ELF-1 (cell line): ENCODE measurements at regions not wholly inside any gene's neighbourhood (a gene's known extent, or its start where the extent isn't known, plus 50 kb on each side); places are given as distances from the start of the nearest gene placed in this dataset.
"Not testable (repeated sequence)": the region's sequence is repeated elsewhere in the genome, so short reads cannot be mapped to it uniquely, and the experiment has no call there.

ENCODE experiments used
- DNase-seq: peaks from one replicate; pipeline ENCODE4 v3.0.0-alpha.2; 2016; ENCODE audit warnings: low read depth, low spot score

GRCh38 chr7:118418433-118418832 lies 193.9 kb downstream of the ANKRD7 start:
- no peak for DNase-seq

GRCh38 chr7:118420888-118421287 lies 196.4 kb downstream of the ANKRD7 start:
- no peak for DNase-seq

GRCh38 chr7:118429141-118429540 lies 204.6 kb downstream of the ANKRD7 start:
- DNase-seq = no peak

- DNase-seq = peak; percentile 18
Measured at GRCh38 chr7:118436663-118437062, 212.2 kb downstream of the ANKRD7 start.

GRCh38 chr7:118449030-118449429 lies 224.5 kb downstream of the ANKRD7 start:
- not testable (repeated sequence) for DNase-seq

- DNase-seq = no peak
Measured at GRCh38 chr7:118449797-118450567, 225.5 kb downstream of the ANKRD7 start.

- no peak for DNase-seq
Measured at GRCh38 chr7:118452128-118452527, 227.6 kb downstream of the ANKRD7 start.

GRCh38 chr7:118467381-118467780 lies 242.9 kb downstream of the ANKRD7 start:
- no peak for DNase-seq

GRCh38 chr7:118472581-118472980 lies 248.1 kb downstream of the ANKRD7 start:
- no peak for DNase-seq

GRCh38 chr7:118473271-118473670 lies 248.8 kb downstream of the ANKRD7 start:
- no peak for DNase-seq

- DNase-seq = no peak
Measured at GRCh38 chr7:118476036-118476435, 251.5 kb downstream of the ANKRD7 start.

GRCh38 chr7:118477036-118477435 lies 252.5 kb downstream of the ANKRD7 start:
- DNase-seq = no peak

- no peak for DNase-seq
Measured at GRCh38 chr7:118478236-118478635, 253.7 kb downstream of the ANKRD7 start.

GRCh38 chr7:118478931-118479330 lies 254.4 kb downstream of the ANKRD7 start:
- DNase-seq = no peak

GRCh38 chr7:118492466-118492865 lies 268.0 kb downstream of the ANKRD7 start:
- DNase-seq = no peak

GRCh38 chr7:118496138-118496644 lies 271.7 kb downstream of the ANKRD7 start:
- DNase-seq = no peak

- no peak for DNase-seq
Measured at GRCh38 chr7:118502235-118502634, 277.7 kb downstream of the ANKRD7 start.

GRCh38 chr7:118511146-118511545 lies 286.6 kb downstream of the ANKRD7 start:
- no peak for DNase-seq

- DNase-seq = no peak
Measured at GRCh38 chr7:118517275-118517674, 292.8 kb downstream of the ANKRD7 start.

GRCh38 chr7:118525020-118525419 lies 300.5 kb downstream of the ANKRD7 start:
- no peak for DNase-seq

- DNase-seq = no peak
Measured at GRCh38 chr7:118531566-118531965, 307.1 kb downstream of the ANKRD7 start.

- no peak for DNase-seq
Measured at GRCh38 chr7:118559207-118559606, 334.7 kb downstream of the ANKRD7 start.

- DNase-seq = no peak
Measured at GRCh38 chr7:118563311-118563710, 338.8 kb downstream of the ANKRD7 start.

GRCh38 chr7:118572604-118573003 lies 348.1 kb downstream of the ANKRD7 start:
- no peak for DNase-seq
